ENCODE measurements at regions not wholly inside any gene's neighbourhood (a gene's known extent, or its start where the extent isn't known, plus 50 kb on each side); places are given as distances from the start of the nearest gene placed in this dataset.
"Not testable (repeated sequence)": the region's sequence is repeated elsewhere in the genome, so short reads cannot be mapped to it uniquely, and the experiment has no call there.

DNA sequence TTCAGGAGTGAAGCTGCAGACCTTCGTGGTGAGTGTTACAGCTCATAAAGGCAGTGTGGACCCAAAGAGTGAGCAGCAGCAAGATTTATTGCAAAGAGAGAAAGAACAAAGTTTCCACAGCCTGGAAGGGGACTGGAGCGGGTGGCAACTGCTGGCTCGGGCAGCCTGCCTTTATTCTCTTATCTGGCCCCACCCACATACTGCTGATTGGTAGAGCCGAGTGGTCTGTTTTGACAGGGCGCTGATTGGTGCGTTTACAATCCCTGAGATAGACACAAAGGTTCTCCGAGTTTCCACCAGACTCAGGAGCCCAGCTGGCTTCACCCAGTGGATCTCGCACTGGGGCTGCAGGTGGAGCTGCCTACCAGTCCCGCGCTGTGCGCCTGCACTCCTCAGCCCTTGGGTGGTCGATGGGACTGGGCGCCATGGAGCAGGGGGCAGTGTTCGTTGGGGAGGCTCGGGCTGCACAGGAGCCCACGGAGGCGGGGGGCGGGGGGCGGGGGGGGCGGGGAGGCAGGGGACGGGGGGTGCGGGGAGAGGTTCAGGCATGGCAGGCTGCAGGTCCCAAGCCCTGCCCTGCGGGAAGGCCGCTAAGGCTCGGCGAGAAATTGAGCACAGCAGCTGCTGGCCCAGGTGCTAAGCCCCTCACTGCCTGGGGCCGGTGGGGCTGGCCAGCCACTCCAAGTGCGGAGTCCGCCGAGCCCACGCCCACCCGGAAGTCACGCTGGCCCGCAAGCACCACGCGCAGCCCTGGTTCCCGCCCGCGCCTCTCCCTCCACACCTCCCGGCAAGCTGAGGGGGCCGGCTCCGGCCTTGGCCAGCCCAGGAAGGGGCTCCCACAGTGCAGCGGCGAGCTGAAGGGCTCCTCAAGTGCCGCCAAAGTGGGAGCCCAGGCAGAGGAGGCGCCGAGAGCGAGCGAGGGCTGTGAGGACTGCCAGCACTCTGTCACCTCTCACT lies 59.9 kb upstream of the EN2 start:
- not testable (repeated sequence) for DNase-seq

- DNase-seq = no peak
These were observed 59.0 kb upstream of the EN2 start for GRCh38 chr7:155398944-155399343.

DNA sequence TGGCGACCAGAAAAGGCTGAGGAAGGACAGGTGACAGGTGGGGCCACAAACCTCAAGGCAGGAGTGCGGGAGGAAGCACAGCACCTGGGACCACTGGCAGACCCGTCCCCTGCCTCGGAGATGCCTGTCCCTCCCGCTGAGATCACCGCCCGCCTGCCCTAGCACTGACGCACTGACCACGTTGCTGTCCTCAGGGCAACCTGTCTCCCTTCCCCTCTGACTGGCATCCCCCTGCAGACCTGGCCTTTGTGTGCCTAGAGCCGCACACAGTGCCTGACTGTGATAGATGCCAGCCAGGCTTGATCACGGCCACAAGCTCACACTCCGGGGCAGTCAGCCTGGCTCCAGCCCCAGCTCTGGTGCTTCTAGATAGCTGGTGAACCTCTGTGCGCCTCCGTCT lies 58.4 kb upstream of the EN2 start:
- no peak for DNase-seq

GRCh38 chr7:155401231-155401630 lies 56.7 kb upstream of the EN2 start:
- no peak for DNase-seq

GRCh38 chr7:155401884-155402283 lies 56.0 kb upstream of the EN2 start:
- DNase-seq = no peak

- DNase-seq = no peak
These were observed 55.0 kb upstream of the EN2 start for GRCh38 chr7:155402941-155403340.

GRCh38 chr7:155404976-155405375 lies 53.0 kb upstream of the EN2 start:
- no peak for DNase-seq

GRCh38 chr7:155405399-155406318 lies 52.3 kb upstream of the EN2 start:
- no peak for DNase-seq

GRCh38 chr7:155407799-155408198 lies 50.1 kb upstream of the EN2 start:
- DNase-seq = no peak
